ENCODE measurements at regions not wholly inside any gene's neighbourhood (a gene's known extent, or its start where the extent isn't known, plus 50 kb on each side); places are given as distances from the start of the nearest gene placed in this dataset.
A peak's percentile ranks its signal among the peaks of the same experiment; 100 is the strongest.

GRCh38 chr9:115596746-115597080, 478.8 kb upstream of the TNC start:
- TF ChIP-seq CBX2 (IDR thresholded peaks at IDR 0.05; ENCODE audit: borderline replicate concordance, low read depth) (no peak), HMGXB4 (CRISPR knock-in tag; IDR thresholded peaks at IDR 0.05; ENCODE audit: borderline replicate concordance) (no peak), JUNB (IDR thresholded peaks at IDR 0.05) (no peak), JUN (IDR thresholded peaks at IDR 0.05) (no peak)
- Histone ChIP-seq H3K4me3 (no peak overlapping the region), H3K9me3 (0 out of 3 replicates have a peak, but pooled peaks cover 5% of the 10 kb centered on the region), H3K4me2 (peak overlapping the region; percentile 27; the same call in 2 of the 3 replicates), H3K4me1 (peaks cover 46% of the 10 kb centered on the region), H3K27ac (peak overlapping the region; percentile 89 to 93)
- WGBS (ENCODE audit: missing lambda C conversion rate): 63% methylated on average over 4 of the region's 4 CpGs
- FAIRE-seq (peak; percentile 7), ATAC-seq (no peak), DNase-seq (ENCODE audit: low read depth in 1 of 2, low spot score in 1 of 2) (no peak)
- ChIA-PET POLR2A (interaction anchor here (1.5 to 1.9 kb wide), 2 partner anchors 76 to 560 kb away, joined by 4 to 6 read pairs; no protein-coding TSS in a partner anchor), CTCF (interaction anchor here (2.3 to 3.2 kb wide), 2 partner anchors 75 to 556 kb away, joined by 6 to 12 read pairs; no protein-coding TSS in a partner anchor)

- H3K9me3 ChIP-seq: 0 out of 3 replicates have a peak, but pooled peaks cover 5% of the 10 kb centered on the region
- TF ChIP-seq HOXA7 (CRISPR knock-in tag; IDR thresholded peaks at IDR 0.05) (no peak), RAD21 (conservative IDR thresholded peaks at IDR 0.05 in 1 of 2, IDR thresholded peaks at IDR 0.05 in 1 of 2) (no peak), ATOH8 (CRISPR knock-in tag; IDR thresholded peaks at IDR 0.05; ENCODE audit: low read depth) (no peak), MYC (IDR thresholded peaks at IDR 0.05; ENCODE audit: borderline replicate concordance, low read length) (no peak), ZSCAN20 (CRISPR knock-in tag; IDR thresholded peaks at IDR 0.05) (no peak), ESRRA (IDR thresholded peaks at IDR 0.05; ENCODE audit: borderline replicate concordance, low read length) (no peak), HDAC2 (IDR thresholded peaks at IDR 0.05) (no peak)
- TF ChIP-seq, protein P1, sequence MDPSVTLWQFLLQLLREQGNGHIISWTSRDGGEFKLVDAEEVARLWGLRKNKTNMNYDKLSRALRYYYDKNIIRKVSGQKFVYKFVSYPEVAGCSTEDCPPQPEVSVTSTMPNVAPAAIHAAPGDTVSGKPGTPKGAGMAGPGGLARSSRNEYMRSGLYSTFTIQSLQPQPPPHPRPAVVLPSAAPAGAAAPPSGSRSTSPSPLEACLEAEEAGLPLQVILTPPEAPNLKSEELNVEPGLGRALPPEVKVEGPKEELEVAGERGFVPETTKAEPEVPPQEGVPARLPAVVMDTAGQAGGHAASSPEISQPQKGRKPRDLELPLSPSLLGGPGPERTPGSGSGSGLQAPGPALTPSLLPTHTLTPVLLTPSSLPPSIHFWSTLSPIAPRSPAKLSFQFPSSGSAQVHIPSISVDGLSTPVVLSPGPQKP (IDR thresholded peaks at IDR 0.05; ENCODE audit: low read depth, low read length): no peak
- TF ChIP-seq, protein P2, sequence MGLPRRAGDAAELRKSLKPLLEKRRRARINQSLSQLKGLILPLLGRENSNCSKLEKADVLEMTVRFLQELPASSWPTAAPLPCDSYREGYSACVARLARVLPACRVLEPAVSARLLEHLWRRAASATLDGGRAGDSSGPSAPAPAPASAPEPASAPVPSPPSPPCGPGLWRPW (IDR thresholded peaks at IDR 0.05): no peak
- H3K4me2 ChIP-seq: no peak overlapping the region
- H3K4me3 ChIP-seq: no peak overlapping the region
- ATAC-seq (no peak), DNase-seq (ENCODE audit: low read depth in 1 of 2, low spot score in 1 of 2) (no peak), FAIRE-seq (no peak)
- peak overlapping the region; percentile 89 to 93 for H3K27ac ChIP-seq
- ChIA-PET POLR2A (interaction anchor here (1.5 to 1.9 kb wide), 2 partner anchors 75 to 559 kb away, joined by 4 to 6 read pairs; no protein-coding TSS in a partner anchor), CTCF (interaction anchor here (1.8 to 3.2 kb wide), 2 partner anchors 75 to 1050 kb away, joined by 6 to 12 read pairs; no protein-coding TSS in a partner anchor)
- peaks cover 39% of the 10 kb centered on the region for H3K4me1 ChIP-seq
- WGBS (ENCODE audit: missing lambda C conversion rate): 88% methylated on average over 3 of the region's 3 CpGs
Measured at GRCh38 chr9:115597330-115597895, 479.5 kb upstream of the TNC start.

DNA sequence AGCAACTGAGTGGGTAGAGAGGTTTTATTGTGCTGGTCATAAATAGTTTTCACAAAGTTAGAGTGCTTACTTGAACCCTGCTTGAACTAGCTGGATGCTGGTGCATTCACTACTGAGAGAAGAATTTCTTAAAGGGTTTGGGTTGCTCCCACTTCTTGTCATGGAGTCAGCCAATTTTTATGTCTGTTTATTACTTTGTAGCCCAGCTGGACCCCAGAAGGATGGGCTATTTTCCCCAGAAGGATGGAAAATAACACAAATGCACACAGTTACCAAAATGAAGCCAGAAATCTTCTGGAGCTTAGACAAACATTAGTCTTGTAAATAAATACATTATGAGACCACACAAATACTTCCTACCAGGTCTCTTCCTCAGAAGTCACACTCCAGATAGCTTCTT, 480.8 kb upstream of the TNC start:
- Histone ChIP-seq H3K4me1 (peaks cover 25% of the 10 kb centered on the region), H3K27ac (peak overlapping the region; percentile 2 to 89; a peak in 5 of 6 replicates), H3K4me2 (no peak overlapping the region), H3K9me3 (0 out of 3 replicates have a peak, but pooled peaks cover 5% of the 10 kb centered on the region), H3K4me3 (no peak overlapping the region)
- ATAC-seq (no peak), FAIRE-seq (no peak), DNase-seq (ENCODE audit: low read depth in 1 of 2, low spot score in 1 of 2) (no peak)
- ChIA-PET POLR2A (no interaction called here), CTCF (interaction anchor here (1.8 to 3.2 kb wide), 3 partner anchors 73 to 1048 kb away, joined by 6 to 12 read pairs (median 9); partner anchors contain the start of gene PAPPA)
- TF ChIP-seq SMC3 (IDR thresholded peaks at IDR 0.05) (no peak), POLR2AphosphoS2 (conservative IDR thresholded peaks at IDR 0.05; ENCODE audit: low read length) (no peak), CBX2 (IDR thresholded peaks at IDR 0.05; ENCODE audit: borderline replicate concordance, low read depth) (no peak), HEYL (CRISPR knock-in tag; IDR thresholded peaks at IDR 0.05) (no peak), NR3C1 (IDR thresholded peaks at IDR 0.05) (no peak), JUNB (IDR thresholded peaks at IDR 0.05) (no peak), FOSL2 (IDR thresholded peaks at IDR 0.05) (no peak), FOSL2 (CRISPR knock-in tag; IDR thresholded peaks at IDR 0.05) (no peak), ATOH8 (CRISPR knock-in tag; IDR thresholded peaks at IDR 0.05; ENCODE audit: low read depth) (no peak), TFCP2L1 (CRISPR knock-in tag; IDR thresholded peaks at IDR 0.05) (no peak), ZSCAN20 (CRISPR knock-in tag; IDR thresholded peaks at IDR 0.05) (no peak), HOXA7 (CRISPR knock-in tag; IDR thresholded peaks at IDR 0.05) (no peak), CEBPB (IDR thresholded peaks at IDR 0.05) (no peak)
- TF ChIP-seq, protein P3, sequence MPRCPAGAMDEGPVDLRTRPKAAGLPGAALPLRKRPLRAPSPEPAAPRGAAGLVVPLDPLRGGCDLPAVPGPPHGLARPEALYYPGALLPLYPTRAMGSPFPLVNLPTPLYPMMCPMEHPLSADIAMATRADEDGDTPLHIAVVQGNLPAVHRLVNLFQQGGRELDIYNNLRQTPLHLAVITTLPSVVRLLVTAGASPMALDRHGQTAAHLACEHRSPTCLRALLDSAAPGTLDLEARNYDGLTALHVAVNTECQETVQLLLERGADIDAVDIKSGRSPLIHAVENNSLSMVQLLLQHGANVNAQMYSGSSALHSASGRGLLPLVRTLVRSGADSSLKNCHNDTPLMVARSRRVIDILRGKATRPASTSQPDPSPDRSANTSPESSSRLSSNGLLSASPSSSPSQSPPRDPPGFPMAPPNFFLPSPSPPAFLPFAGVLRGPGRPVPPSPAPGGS (IDR thresholded peaks at IDR 0.05): no peak
- TF ChIP-seq, protein P4, sequence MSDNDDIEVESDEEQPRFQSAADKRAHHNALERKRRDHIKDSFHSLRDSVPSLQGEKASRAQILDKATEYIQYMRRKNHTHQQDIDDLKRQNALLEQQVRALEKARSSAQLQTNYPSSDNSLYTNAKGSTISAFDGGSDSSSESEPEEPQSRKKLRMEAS (IDR thresholded peaks at IDR 0.05): no peak
